Fibroblast of upper back skin (primary cell): ENCODE measurements at regions not wholly inside any gene's neighbourhood (a gene's known extent, or its start where the extent isn't known, plus 50 kb on each side); places are given as distances from the start of the nearest gene placed in this dataset.

ENCODE experiments used
- DNase-seq: peaks from one replicate; pipeline ENCODE4 v3.0.0-alpha.2; 2013

DNA sequence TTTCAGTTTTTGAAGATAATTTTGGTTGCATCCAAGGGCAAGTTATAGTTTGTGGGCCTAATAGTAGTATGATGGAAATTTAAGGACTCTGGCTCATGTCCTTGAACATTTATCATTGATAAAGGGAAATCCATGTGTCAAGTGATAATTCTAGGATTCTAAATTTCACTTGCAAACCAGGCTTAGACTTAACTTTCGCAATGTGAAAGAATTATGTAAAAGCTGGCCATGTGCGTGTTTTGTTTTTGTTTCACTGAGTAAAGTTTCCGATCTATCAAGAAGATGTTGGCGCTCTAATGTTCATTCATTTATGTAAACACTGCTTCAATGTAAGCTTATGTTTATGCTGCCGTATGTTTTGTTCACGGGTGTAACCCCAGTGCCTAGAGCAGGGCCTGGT, 302.0 kb downstream of the SOX4 start:
- DNase-seq = no peak

DNA sequence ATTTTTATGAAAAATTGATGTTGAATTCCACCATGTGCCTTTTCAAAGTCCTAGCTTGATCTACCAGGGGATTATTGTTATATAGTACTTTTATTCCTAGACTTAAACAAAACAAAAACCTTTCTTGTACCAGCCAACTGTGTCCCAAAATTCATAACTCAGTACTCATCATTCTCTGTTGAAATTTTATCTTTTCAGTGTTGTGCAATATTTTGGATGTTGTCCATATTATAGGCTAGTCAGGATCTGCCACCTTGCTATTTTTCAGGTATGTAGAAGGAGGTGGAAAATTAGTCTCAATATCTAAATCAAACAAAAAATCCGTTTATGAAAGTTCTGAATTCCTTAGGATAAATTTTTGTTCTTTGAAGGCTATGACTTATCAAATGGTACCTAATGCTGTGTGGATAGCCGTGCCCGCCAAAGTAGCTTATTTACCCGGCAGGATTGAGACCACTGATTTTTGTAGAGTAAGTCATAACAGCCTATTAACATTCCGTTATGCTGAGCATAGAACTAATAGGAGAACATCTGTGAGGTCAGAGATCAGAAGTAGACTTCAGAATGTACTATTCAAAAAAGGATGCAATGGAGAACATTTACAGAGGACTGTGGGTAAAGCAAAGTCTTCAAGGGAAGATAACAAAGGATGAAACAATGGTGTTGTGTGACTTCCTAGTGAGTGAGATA, 304.7 kb downstream of the SOX4 start:
- DNase-seq = peak; percentile 69

DNA sequence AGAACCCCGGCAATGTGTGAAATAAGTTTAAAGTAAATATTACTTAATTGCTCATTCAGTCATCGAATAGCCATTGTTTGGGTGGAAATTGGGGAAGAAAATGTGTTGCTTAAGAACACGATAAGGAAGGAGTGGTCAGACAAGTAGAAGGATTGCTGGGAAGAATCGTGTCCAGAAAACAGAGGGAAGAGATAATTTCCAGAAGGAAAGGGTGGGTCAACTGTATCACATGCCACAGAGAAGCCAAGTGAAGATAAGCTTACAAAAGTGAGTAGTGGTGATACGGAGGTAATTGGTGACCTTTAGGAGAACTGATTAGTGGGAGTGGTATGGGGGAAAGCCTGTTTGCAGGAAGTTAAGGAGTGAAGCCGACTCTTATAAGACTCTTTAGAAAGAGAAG, 306.2 kb downstream of the SOX4 start:
- DNase-seq = no peak

DNA sequence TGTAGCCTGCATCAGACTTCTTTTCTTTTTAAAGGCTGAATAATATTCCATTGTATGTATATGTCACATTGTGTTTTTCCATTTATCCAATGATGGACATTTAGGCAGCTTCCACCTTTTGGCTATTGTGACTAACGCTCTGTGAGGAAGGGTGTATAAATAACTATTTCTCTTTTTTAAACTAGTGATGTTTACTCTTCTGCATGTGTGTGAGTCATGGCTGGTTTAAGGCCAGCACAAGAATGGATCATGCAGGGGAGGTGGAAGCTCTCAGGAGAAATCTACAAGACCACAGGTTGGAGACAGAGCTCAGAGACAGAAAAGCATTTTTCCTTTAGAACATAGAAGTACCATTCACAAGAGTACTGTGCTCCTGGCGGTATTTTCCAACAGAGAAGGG, 307.2 kb downstream of the SOX4 start:
- peak; percentile 57 for DNase-seq

DNA sequence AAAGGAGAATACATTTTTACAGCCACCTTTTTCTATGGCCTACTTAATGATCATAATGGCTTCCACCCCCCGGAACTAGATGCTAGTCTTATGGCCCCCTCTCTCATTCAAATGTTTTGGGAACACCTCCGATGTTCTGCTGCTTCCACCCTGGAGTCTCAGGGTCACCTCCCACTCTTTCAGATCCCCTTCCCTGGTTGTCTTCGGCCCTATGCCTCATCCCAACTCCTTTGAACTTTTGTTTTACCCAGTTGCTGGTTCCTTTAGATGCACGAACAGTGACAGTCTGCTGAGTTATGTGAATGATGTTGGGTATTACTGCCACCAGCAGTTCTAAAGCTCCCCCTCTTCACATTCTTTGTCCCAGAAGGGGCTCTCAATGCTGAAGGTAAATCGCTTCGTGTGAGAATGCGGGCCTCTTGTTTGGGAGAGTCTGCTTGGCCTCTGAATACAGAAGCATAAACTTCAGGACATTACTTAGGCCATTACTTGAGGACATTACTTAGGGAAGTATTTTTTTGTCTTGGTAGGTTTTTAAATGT, 309.1 kb downstream of the SOX4 start:
- DNase-seq = no peak

DNA sequence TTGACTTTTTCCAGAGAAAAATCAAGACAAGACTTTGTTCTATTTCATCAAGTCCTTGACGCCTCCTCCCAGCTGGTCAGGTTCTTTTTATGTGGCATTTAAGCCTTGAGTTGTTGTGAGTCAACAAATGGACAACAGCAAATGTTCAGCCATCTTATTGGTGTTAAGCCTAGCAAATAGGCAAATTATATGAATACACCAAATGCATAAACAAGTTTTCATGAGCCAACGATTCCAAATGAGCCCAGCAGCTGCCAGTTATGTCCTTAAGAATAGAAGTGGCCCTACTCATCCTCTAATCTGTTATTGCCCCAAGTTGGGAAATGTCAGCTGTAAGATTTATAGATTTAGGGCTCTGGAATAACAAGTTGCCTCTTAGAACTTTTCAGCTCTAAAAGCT, 312.0 kb downstream of the SOX4 start:
- no peak for DNase-seq

DNA sequence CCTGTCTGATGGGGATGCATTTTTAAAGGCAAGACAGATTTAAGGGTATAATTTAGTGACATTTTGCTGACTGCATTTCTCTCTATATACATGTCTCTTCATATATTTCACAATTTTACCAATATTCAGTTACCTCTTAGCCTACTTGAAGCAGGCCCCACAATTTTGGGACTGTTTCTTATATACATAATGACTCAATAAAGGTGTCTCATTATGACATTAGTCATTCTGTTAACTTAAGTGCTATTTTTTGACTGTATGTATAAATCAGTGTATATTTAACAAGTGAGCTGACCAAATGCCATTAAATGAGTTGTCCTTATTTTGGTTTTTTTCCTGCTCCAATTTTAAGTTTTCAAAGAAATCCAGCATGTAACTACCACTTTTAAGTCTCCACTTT, 313.3 kb downstream of the SOX4 start:
- no peak for DNase-seq

DNA sequence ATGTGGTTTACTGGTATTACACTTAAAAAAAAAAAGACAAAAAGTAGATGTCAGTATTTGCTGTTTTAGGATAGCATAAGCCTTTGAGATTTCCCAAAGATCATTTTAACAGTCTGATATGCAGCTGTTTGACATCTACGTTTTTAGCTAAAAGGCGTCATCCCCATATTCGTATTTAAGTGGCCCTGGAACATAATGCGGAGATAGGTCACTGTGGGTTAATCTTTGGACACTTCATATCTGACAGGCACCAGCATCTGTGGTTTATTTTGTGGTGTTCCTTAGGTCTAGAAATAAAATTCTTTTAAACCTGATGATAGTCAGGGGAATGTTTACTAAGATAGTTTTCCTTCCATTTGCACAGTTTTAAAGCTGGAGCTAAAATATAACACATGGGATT, 313.7 kb downstream of the SOX4 start:
- DNase-seq = no peak

DNA sequence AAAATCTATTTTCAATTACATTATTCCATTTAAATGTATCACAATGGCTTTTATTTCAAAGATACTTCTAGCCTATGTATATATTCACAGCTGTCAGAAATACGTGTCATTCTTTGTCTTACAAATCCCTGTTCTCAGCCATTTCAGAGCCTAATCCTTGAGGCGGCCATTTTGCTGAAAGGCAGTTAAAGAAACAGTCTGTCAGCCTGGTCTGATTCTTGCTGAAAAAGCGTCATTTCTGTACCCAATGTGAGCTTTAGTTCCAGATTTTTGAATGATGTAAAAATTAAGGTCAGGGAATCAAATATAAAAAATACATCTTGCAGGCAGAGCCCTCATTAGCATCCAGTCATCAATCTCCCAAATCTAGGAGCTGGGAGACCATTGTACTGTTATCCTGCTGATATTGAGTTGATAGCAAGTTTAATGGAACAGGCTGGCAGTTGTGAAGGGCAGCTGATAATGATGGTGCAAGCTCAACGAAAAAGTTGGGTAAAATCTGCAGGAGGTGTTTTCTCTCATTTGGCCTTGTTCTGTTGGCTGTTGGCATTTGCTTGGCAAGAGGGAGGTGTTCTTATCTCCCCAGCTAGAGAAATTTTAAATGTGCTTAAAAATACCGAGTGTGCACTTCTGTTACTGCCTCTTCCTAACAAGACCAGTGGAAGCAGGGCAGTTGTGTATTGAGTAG, 314.8 kb downstream of the SOX4 start:
- no peak for DNase-seq

DNA sequence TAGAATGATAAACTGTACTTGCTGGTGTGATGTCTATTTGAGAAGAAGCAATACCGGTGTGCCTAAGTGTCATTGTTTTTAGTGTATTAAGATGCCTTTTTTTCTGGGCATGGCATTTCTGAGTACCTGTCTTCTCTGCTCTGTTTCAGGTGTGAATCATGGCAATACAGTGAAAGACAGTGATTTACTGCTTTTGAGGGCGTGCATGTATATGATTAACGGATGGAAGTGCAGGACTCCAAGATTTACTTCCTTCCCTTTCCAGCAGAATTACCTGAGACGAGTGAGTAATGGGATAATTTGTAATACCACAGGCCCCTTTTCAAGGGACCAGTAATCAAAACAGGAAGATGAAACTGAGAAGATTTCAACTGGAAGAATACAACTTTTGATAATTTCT, 315.8 kb downstream of the SOX4 start:
- DNase-seq = no peak

DNA sequence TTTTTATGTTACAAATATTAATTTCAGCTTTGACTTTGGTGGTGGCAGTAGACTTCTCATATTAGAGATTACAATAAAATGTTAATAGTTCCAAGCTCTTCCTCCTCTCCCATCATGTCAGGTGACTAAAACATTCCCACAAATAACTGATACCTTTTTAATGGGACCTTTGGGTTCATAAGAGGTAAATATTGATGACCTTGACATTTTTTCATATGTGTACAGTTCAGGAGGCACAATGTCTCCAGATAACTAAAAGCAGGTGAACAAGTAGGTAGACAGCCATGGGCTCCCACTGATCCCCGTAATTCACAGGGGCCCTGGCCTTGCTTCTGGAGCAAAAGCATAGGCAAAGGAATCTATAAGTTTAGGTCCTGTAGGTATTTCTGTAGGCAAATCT, 317.7 kb downstream of the SOX4 start:
- no peak for DNase-seq

DNA sequence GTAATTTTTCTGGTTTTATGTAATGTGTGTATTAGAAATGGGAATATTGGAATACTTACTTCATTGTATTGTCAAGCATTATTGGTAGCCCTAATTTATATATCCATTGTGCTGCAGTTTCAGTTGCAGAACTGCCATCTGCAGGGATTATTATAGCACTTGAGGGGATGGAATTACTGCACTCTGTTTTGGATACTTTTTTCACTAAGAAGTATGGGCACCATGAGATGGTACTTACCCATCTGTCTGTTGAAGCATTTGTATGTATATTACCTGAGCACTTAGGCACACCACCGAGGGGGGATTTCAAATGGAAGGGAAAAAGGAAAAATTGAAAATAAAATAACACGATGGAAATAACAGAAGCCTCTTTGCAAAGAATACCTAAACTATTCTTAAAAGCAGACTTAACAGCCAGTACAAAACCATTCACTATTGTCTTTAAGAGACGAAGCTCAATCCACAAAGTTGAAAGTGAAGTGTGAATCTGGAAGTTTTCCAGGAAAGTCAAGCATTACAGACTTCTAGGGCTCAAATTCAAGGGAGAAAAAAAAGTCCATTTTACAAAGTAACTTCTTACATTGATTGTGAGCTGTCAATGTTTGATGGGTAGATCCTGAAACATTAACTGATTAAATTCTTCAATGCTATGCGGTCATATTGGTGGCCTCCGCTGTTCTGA, 318.7 kb downstream of the SOX4 start:
- no peak for DNase-seq

DNA sequence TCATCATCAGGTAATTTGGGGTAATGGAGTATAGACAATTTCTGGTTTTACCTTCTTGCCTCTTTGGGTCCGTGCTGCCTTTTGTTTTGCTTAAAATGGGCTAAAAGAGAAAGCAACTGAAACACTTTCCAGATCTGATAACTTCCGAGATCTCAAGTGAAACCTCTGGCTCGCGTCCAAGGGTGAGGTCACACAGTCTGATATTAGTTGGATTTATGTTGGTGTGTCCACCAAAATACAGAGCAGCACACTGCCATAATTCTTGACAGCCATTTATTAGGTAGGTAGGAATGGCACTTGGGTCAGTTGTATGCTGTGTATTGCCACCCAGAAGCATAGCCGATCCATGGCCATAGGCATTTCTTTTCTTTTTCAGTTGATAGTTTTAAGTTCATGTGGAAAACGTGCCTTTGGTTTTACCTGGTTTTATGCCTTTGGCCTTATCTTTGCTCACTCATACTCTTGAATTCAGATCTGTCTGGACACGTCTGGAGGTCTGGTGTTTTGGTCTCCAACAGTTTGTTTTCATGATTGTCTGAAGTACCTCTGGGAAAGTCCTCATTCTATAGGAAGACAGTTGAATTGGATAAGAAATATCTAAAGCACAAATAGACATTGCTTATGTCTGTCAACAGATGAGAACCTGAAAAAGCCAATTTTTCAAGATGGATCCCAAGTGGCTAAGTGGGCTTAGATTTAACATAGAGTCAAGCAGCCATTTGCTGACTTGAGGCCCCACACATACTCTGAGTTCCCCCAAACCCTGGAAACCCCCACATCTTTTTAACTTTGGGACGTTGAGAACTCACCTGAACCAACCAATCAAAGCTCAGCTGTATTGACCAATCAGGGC, 320.8 kb downstream of the SOX4 start:
- DNase-seq = no peak

DNA sequence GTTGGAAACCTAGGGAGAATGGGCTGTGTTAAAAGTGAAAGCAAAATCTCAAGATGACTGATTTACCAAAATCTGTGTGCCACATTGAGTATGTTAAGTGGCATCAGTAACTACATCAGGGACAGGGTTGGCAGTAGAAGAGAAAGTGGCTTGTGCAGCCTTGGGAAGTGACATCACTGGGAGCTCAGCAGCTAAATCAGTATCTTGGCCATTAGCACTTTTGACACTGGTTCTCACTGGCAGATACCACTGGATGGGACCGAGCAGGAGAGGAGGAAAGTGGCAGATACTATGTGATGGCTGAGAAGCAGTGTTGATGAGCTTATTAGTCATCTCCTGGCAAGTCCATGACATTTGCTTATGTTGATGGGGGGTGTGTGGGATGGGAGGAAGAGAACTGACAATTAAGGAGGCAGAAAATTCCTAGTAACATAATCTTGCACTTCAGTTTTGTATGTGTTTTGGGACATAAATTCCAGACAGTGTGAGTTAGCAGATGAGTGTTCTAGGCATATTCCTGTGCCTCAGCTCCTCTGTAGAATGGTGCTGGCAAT, 322.2 kb downstream of the SOX4 start:
- DNase-seq = peak; percentile 72

DNA sequence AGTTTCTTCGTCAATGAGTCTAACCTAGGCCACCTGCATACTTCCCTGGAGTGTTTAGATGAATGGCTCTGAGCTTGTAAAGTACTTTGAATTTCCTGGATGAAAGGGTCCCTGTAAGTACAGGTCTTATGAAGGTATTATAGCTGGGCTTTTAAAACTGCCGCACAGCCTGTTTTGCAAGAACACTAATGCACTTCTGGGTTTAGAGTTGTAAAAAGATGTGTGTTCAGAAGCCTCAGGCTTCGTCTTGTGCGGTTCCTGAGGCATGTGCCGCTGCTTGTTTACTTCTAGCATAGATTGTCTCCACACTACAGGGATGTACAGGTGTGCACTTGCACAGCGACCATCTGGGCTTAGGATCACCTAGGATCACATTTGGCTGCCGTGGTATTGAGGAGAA, 324.5 kb downstream of the SOX4 start:
- no peak for DNase-seq

DNA sequence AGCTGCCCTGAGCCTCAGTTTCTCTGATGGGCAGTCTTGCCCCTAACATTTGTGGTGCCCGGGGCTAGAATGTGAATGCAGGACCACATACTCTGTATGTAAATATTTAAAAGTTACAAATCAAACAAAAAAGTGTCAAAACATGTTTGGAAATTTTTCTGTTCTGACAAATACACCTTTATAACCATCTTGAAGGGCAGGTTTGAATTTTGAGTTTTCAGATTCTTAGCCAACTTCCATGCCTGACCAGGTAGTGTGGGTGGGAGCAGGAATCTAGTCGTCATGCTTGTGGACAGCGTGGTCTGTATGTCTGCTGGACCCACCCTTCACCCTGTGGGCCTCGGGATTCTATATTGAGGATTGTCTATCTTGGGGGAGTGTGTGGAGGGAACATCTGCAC, 325.1 kb downstream of the SOX4 start:
- DNase-seq = no peak

DNA sequence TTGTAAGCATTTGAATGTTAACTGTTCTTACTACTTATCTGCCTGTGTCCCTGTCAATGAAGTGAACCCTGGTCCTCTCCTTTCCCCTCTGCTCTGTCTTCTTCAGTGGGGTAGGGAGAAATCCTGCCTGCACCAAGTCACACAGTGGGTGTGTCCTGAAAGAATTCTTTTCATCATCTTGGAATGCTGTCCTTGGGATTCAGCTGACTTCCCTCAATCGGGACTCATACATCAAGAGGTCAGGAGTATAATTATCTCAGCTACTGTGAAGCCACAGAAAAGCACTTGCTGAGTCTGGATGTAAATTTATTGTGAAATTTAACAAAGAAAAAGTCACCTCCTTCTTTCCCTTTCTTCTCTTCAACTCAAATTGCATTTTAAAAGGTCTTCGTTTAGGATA, 328.5 kb downstream of the SOX4 start:
- DNase-seq = peak; percentile 61

DNA sequence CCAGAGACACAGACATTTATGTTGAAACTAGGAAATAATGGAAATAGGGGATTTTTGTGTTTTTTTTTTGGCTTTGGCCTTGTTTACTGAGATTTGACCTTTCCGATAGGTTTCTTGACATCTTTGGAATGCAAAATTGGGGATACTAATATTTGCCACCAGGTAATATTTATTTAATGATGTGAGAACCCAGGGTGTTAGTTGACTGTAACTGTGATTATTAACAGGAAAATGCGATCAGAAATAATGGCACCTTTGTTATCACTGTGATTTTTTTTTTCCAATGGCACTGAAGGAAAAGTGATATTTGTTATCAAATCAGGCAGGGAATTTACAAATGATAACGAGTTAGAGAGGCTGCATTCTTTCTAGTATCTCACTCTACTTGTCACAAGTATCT, 330.5 kb downstream of the SOX4 start:
- DNase-seq = no peak

DNA sequence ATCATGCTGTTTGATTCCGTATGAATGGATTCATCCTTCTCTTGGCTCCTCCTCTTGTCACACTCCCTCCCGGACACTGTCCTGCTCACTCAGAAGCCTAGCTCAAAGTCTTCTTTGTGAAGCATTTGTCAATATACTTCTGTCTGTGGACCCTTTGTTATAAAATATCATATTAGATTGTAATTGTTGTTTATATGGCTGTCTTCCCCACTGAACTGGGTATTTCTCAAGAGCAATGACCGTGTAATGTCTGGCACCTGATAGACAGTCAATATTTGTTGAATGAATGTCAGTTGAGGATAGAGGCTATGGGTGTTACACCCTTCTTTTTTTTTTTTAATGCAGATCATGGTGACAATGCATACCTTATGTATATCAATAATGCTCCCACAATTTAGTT, 335.3 kb downstream of the SOX4 start:
- DNase-seq = no peak

DNA sequence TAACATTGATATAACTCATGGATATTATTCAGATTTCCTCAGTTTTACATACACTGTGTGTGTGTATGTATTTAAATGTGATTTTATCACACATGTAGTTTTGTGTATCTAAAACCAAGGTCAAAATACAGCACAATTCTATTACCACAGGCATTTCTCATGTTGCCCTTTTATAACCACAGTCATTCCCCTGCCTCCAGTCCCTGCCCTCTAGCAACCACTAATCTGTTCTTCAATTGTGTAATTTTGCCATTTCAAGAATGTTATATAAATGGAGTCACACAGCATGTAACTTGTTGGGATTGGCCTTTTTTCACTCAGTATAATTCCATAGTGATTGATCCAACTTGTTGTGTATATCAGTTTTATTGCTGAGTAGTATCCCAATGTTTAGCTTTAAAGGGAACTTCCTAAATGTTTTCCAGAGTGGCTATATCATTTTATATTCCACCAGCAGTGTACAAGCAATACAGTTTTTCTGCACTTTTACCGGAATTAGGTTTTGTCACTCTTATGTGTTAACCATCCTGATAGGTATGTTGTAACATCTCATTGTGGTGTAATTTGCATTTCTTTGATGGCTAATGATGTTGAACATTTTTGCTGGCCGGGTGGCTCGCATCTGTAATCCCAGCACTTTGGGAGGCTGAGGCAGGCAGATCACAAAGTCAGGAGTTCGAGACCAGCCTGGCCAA, 338.2 kb downstream of the SOX4 start:
- DNase-seq = peak; percentile 74

DNA sequence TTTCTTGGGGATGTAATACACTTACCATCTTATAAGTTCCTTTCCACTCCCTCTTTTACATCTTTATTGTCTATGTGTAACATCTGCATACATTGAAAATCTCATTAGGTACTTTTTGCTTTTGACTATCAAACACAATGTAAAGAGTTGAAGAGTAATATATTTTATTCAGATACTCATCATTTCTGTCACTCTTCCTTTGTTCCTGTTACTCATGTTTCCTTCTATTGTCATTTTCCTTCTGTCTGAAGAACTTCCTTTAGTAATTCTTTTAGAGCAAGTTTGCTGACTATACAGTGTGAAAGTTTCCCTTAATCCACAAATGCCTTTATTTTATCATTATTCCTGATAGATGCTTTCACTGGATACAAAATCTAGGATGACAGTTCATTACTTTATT, 339.8 kb downstream of the SOX4 start:
- no peak for DNase-seq

DNA sequence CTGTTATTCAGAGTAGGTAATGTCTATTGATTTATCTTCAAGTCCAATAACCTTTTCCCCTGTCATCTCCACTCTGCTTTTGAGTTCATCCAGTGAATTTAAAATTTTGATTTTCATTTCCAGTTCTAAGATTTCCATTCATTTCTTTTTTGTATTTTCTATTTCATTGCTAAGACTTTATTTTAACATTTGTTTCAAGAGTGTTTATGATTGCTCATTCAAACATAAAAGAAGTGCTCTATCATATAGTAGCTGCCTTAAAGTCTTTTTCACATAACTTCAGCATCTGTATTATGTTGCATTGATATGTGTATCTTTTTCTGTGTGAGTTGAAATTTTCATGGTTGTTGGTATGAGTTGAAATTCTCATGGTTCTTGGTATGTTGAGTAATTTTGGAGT, 341.6 kb downstream of the SOX4 start:
- no peak for DNase-seq
